GM19468 (cell line): ENCODE measurements at regions not wholly inside any gene's neighbourhood (a gene's known extent, or its start where the extent isn't known, plus 50 kb on each side); places are given as distances from the start of the nearest gene placed in this dataset.

ENCODE experiments used
- ATAC-seq: cut with Tn5 transposase; IDR thresholded peaks from one replicate; pipeline ENCODE4 v1.9.1; 2021; ENCODE audit warnings: mild to moderate bottlenecking, moderate library complexity, moderate number of reproducible peaks; ENCODE audit not compliant: unreplicated experiment; ENCODE audit errors: extremely low read depth

DNA sequence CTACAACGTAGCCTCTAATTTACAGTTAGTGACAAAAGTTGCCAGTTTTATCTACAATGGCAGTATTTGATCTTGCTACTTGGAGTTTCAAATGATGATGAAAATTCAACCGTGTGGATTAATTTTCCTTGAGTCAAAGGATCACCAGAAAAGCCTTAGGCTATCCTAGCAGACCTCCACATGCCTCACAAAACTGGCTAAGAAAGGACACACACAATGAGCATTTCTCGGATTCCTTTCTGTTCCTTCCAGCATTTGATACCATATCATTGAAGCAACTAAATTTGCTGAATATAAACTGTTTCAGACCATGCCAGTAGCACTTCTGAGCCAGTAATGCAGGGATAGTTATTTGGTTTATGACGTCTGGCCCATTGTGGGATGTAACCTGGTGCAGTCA, 587.4 kb upstream of the MDFIC2 start:
- no peak for ATAC-seq

DNA sequence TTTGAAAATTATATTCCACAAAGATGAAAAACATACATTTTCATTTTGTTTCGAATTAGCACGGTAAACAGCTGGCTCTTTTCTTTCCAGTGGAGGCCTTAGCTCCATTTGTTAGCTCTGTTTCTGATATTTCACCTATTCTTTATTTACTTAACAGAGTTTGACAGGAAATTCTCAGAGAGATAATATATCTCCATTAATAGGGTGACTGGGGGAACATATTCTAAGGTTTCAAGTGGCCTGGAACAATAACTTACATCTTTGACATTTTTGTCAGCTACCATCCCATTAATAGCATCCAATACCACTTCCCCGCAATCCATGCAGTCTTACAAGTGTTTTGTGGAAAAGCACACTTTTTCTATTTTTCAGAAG, 577.6 kb upstream of the MDFIC2 start:
- no peak for ATAC-seq

DNA sequence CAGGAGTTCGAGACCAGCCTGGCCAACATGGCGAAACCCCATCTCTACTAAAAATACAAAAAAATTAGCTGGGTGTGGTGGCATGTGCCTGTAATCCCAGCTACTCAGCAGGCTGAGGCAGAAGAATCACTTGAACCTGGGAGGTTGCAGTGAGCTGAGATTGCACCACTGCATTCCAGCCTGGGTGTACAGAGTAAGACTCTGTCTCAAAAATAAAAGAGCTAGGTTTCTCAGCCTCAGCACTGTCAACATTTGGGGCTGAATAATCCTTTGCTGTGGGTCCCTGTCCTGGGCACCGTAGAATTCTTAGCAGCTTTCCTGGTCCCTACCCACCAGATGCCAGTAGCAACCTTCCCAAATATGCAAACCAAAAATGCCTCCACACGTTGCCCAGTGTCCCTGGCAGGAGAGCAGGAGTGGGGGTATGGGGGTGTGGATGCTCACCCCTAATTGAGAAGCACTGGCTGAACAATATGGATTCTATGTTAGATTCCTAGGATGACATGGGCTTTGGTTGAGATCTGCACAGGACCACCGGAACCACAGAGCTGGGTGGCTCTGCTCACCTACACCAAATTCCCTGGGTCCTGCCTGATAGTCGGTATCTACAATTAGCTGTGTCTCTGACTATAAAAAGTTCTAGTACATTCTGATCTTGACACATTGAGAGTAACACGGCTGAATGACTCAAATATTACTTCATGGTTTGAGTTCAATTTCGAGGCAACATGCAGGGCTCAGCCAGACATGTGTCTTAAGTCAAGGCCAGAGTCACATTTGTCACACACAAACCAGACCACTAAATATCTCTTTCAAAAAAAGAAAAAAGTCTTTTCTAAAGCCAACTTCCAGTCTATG, 577.0 kb upstream of the MDFIC2 start:
- ATAC-seq, result no peak

DNA sequence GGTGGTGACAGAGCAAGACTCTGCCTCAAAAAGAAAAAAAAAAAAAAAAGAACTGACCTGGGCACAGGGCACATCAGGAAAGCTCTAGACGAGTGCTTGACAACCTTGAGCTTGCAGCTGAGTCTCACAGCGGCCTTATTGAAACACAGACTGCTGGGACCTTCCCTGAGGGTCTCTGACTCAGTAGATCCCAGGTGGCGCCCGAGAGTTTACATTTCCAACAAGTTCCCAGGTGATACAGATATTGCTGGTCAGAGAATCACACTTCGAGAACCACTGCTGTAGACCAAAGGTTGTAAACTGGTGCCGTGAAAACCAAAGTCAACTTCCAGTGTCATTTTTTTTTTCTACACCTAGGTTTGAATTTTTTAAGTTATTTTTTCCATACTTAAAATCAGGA, 573.2 kb upstream of the MDFIC2 start:
- ATAC-seq, result no peak

DNA sequence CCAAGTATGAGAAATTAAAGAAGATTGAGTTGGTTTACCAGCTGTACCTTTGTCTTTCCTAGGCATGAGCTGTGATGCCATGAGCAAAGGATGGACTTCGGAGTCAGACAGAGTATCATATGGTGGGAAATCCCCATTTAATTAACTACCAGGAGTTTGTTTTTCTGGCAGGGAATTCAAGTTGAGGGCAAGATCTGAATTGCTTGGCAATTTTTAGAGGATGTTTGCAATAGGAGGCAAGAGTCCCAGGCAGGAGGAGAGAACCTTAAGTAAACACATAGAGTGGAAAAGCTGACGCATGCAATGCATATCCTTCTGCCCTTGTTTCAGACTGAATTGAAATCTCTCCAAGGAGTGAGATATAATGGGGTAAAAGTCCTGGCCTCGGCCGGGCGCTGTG, 569.7 kb upstream of the MDFIC2 start:
- no peak for ATAC-seq

DNA sequence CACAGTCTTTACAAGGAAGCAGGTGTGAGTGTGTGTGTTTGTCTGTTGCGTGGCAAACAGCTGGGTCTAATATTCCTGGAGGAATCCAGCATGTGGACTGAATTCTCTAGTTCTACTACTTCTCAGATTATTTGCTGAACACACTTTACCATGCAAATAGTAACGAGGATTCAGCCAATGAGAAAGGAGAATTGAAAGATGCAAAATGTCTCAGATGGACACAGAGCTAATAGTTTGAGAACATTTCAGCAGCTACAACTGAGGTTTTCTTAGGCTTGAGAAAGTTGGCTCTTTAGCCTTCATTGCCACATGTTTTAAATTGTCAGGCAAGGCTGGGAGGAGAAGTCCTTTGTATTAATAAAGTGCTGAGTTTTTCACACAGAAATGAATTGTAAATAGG, 568.0 kb upstream of the MDFIC2 start:
- no peak for ATAC-seq

DNA sequence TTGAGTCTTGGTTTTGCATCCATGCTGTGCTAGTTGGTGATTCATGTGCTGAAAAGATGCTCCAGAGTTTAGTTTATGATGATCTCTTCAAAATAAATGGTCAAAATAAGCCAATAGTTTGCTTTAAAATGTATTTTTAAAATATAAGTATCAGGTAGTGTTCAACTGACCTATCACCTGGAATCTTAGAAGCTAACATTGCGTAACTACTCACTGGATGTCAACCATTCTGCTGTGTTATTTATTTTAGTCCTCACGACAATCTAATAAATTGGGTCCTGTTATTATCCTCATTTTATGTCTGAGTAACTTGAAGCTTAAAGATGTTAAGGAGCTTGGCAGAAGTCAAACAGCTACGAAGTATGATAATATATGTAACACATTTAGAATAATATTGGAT, 563.7 kb upstream of the MDFIC2 start:
- no peak for ATAC-seq

DNA sequence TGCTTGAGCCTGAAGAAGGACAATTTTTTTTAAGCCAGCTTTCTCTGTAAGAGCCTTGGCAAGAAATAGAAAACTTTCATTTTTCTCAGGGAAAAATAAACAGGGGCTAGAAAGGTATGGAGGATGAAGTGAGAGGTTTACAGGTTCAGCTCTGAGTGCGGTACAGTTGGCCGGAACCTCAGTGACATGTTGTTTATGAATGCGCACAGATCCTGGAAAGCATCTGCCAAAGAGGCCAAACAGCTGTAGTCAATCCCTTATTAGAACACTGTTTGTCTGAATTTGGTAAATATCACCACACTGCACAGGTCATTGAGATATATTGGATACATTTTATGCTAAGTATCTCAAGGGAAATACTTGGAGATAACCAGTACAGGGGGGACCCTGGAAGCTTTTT, 561.8 kb upstream of the MDFIC2 start:
- no peak for ATAC-seq

DNA sequence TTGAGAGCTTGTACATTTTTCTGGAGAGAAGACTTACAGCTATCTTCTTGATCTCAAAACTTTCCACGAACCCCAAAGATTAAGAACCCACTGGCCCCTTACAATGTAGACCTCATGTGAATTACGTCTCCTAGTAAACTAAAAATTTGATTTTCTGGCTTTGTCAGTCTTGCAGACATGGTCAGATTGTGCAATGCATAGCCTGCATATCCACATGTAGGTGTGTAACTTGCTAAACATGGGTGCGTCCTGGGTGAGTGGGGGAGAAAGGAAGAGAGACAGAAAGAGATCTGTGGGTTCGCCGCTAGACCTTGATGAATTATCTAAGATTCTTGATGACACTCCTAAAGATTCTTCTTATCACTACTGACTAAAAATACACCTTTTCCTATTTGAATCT, 561.2 kb upstream of the MDFIC2 start:
- ATAC-seq, result no peak

DNA sequence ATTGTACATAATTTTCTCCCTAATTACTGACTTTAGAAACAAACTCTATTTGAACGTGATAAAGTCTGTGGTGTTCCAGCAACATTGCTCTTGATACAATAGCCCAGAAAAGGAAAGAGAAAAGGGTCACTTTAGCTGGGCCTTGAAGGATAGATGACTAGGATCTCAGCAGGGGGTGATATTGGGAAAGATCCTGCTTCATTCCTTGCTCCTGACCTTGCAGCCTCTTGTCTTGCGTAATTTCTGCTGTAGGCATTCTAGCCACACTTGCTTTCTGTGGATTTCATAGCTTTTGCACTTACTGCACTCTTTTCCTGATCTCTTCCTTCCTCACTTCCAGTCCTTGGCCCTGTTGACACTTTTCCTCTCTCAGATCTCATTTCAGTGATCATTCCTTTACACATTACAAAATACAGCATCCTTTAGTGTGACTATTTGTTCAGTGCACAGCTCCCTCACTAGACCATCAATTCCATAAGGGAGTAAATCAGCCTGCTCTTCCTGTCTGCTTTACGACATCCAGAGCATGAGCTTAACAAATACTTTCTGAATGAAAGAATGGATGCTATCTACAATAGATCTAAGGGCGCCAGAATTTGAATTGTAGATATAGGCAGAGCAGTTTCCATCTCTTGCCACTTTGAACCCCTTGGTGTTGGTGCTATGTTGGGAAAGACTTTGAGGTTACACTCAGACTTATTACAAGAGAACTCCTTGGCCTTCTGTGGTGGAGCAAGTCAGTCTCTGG, 559.6 kb upstream of the MDFIC2 start:
- ATAC-seq, result no peak

DNA sequence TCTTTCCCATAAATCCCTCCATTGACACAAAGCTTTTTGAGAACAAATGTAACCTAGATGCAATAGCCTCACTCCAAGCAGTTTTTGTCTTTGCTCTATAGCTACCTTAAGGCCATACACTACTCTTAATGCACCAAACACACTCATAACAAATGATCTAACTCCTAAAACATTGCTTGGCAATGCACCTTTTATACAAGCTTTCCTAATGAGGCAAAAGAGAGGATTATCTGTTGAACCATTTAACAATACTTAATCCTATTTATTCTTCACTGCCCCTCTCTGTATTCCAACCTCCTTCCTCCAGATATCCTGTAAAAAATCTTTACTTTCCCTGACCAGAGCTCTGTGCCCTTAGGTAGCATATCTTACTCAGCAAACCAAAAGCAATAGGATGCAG, 558.1 kb upstream of the MDFIC2 start:
- no peak for ATAC-seq

DNA sequence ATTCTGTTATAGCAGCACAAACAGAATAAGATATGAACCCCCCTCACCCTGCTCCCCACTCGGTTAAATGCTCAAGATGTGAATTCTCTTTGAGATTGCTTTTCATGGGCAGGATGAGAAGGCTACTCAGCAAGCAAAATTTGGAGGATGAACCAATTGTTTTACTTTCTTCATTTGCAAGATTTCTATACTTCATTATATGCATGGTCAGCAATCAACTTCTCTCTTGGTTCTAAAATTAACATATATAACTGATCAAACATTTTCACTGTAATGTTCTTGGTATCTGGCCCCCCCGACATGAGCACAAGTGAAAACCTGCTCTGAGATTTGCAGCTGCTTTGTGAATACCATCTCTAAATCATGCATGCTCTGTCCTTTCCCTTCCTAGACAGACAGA, 556.1 kb upstream of the MDFIC2 start:
- ATAC-seq, result no peak

DNA sequence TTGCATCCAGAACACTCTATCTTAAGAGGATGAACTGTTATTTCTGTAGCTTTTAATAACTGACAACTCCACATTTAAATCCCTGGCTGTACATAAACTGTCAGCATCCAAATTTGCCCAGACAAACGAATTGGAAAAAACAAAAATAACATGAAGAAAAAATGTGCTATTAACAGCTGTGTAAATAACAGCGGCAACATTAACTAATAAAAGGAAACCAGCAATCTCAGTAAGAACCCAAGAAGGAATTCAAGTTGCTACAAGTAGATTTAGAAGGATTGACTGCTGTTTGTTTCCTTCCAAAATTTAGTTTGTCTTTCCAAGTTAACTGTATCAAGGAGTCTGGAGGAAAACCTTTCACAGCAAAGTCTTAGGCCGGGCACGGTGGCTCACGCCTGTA, 550.6 kb upstream of the MDFIC2 start:
- ATAC-seq, result no peak

DNA sequence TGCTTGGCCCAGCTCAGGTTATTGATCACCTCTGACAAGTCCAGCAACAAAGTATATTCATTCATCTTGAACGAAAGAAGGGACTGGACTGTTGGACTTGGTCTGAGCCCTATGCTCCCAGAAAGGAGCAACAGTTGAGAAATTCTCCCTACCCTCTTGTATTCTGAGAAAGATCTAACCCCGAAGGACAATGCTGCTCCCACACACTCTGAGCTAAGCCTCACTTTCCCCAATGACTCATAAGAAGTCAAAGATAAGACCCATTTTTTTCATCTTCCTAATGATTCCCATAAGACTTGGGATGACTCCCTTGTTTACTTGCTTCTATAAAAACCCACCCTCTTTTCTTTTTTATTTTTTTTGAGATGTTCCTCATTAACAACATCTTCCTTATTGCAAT, 549.4 kb upstream of the MDFIC2 start:
- ATAC-seq, result no peak

DNA sequence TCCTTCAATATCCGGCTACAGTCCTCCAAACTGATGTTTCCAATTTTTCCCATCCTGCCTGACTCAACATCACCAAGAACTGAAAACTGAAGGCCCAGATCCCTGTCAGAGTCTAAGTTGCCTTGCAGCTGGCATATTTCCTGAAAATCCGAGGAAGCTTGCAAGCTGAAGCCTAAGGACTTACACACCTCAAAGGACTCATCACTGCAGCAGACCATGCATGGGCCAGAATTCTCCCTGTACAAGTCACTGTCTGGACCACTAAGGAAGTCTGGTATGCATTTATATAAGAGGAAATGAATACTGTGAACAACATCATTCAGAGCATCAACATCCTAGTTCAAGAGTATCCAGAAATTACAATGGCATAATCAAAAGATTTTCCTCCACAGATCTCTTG, 548.8 kb upstream of the MDFIC2 start:
- ATAC-seq, result no peak

DNA sequence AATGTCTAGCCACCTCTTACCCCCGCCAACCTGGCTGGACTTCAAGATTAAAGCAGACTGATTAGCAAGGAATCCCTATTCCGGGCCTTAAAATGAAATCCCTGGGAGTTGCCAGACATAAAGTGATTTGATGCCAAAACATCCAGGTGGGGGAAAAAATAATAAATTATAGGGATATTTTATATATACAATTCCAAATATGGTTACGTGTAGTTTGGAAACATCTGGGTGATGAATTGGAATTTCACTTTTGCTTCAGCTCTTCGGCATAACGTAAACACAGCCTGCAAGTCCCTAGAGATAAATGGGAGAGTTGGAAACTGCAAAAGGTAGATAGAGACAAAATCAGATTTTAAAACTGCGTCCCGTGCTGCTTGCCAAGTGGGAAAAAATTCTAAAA, 545.5 kb upstream of the MDFIC2 start:
- ATAC-seq, result no peak

DNA sequence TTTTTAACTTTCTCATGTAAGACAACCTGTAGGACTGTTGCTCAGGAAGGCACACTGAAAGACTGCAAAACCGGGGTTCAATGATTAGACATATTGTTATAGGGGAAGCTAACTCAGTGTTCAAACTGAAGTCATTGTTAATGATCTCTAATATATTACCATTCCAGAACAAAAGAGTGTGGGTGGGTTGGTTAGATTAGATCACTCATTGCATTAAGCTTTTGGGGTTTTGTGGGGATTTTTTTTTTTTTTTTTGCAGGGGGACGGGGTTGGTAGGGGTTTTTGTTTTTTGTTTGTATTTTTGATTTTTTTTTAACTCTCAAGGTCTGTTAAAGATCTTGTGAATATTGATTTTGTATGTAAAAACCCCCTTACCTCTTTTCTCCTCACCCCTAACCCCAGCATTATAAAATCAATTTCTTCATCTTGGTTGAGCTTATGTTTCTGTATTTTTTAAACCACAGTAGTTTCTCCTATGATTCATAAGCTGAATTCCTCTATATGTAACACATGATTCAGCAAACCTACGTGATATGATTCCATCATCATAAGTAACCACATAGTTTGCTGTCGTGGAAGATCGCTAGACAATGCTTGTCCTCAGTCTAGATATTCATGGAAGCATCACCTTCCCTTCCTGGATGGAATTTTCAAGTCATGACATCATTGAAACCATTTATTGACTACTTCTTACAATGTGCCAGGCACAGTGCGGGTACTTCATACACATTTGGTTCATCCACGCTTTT, 544.1 kb upstream of the MDFIC2 start:
- no peak for ATAC-seq

DNA sequence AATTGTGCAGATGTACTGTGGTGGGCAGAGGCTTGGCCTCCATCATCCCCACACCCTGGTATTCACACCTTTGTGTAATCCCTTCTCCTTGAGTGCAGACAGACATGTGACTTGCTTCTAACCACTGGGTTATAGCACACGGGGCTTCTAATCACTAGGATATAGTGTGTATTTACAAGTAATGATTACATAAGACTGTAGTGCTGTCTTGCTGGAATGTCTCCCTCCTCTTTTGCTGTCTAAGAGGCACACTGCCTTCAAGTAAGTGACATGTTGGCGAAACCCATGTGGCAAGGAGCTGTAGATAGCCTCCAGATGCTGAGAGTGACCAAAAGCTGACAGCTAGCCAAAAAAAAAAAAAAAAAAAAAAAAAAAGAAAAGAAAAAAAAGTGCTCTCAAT, 542.7 kb upstream of the MDFIC2 start:
- no peak for ATAC-seq

DNA sequence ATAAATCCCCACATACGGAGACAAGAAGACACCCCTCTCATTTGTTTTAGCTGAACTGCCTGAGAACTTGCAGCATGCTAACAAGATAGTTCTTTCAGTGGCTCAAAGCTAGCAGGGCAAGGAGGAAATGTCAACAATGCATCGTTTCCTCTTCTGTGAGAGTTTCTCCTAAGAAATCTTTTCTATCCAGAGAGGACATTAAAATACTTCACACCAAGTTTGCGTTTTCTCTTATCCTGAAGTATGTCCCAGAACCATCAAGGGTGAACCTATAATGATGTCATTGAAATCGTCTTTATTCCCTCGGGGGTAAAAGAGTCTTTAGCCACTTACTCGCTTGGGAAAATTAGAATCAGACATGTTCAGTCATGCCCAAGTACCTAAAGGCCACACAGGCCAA, 541.7 kb upstream of the MDFIC2 start:
- no peak for ATAC-seq

DNA sequence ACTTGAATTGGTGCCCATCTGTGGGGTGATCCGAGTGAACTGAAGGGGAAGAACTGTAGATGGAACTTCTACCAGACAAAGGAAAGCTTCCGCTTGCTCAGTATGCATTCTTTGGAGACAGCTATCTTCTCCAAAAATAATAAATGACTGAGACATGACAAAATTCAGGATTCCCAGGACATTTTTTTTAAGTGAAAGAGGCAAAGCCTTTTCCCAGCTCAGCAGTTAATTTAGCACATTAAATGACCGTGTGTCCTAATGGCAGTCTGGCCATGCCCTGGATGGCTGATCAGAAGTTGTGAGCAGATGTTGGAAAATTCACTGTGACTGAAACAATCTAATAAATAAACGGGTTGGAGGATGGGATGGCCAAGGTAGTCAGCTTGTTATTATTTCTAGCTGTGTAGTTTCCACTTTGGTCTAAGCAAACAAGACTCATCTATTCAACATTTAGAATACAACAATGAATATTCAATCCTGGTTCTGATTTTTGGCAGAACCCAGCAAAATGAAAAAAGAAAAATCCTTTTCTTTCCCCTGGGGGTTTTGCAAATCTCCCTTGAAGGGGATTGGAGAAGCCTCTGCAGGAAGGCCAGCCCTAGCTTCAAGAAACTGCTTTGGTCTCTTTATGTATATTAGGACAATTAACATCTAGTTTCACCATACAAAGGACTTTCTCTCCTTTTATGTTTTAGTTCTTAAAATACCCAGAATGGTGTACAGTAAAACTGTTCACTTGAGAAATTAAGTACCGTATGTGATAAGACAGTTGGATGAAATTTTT, 540.9 kb upstream of the MDFIC2 start:
- no peak for ATAC-seq
